Spleen (tissue), 7 donors: ENCODE measurements at regions not wholly inside any gene's neighbourhood (a gene's known extent, or its start where the extent isn't known, plus 50 kb on each side); places are given as distances from the start of the nearest gene placed in this dataset.

ENCODE experiments used
- POLR2AphosphoS5 ChIP-seq, 3 donors: sonication (generic); formaldehyde crosslinking; IDR thresholded peaks; one replicate each; pipeline ENCODE4 v1.5.1; 2017; ENCODE audit warnings: antibody characterized with exemption in 3 of 3
- TF ChIP-seq, protein P1 (sequence below), 11 experiments: fragments of 200-600 bp in 7 of 11; fragments of 450-650 bp in 4 of 11; sonication (generic) in 4 of 11; IDR thresholded peaks in 8 of 11; conservative IDR thresholded peaks in 3 of 11; 1 replicate in 7 of 11; 2 replicates in 4 of 11; pipeline versions ENCODE4 v1.4.0 to v1.8.0; 2016 to 2021; ENCODE audit warnings: antibody characterized with exemption in 11 of 11, inconsistent platforms in 4 of 11, mild to moderate bottlenecking in 1 of 11
- donor health status: DM: no; HTN: no; CAD: no; lungs with moderate emphysema.
- donor health status: DM: no; HTN: no; CAD: no.
- donor health status: DM: no; HTN: no; CAD: no.

GRCh38 chr9:75414371-75415160 is 326.3 kb downstream of the OSTF1 start:
- TF ChIP-seq, protein P1, sequence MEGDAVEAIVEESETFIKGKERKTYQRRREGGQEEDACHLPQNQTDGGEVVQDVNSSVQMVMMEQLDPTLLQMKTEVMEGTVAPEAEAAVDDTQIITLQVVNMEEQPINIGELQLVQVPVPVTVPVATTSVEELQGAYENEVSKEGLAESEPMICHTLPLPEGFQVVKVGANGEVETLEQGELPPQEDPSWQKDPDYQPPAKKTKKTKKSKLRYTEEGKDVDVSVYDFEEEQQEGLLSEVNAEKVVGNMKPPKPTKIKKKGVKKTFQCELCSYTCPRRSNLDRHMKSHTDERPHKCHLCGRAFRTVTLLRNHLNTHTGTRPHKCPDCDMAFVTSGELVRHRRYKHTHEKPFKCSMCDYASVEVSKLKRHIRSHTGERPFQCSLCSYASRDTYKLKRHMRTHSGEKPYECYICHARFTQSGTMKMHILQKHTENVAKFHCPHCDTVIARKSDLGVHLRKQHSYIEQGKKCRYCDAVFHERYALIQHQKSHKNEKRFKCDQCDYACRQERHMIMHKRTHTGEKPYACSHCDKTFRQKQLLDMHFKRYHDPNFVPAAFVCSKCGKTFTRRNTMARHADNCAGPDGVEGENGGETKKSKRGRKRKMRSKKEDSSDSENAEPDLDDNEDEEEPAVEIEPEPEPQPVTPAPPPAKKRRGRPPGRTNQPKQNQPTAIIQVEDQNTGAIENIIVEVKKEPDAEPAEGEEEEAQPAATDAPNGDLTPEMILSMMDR (IDR thresholded peaks at IDR 0.05 in 8 of 11, conservative IDR thresholded peaks at IDR 0.05 in 3 of 11), result no peak
- TF ChIP-seq POLR2AphosphoS5 (IDR thresholded peaks at IDR 0.05), result no peak
